ENCODE measurements at regions not wholly inside any gene's neighbourhood (a gene's known extent, or its start where the extent isn't known, plus 50 kb on each side); places are given as distances from the start of the nearest gene placed in this dataset.

DNA sequence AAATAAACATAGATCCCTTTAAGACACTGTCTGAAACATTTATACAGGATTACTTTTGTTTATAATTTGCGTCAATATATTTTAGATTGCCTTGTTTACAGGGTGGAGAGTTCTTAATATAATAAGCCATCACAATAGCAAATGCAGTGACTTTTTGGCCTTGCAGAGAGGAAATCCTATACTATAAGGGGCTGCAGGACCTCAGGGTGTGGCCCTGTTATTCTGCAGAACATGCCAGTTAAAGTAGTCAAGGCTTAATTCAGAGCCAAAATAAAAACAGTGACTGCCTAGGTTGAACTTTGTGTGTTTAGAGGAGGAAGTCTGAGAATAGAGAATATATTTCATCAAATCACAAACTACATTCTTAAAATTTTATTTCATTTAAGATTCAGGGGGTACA, 381.6 kb downstream of the DUSP6 start:
- H3K79me2 ChIP-seq (ENCODE audit: low read length), result no peaks in the 10 kb centered on the region
- no peaks in the 10 kb centered on the region for H3F3A ChIP-seq (ENCODE audit: insufficient read depth, low read length)
- no peak overlapping the region for H3K9ac ChIP-seq (ENCODE audit: low read length)
- H4K20me1 ChIP-seq (ENCODE audit: insufficient read depth, low read length), result no peaks in the 10 kb centered on the region
- H3K4me2 ChIP-seq (ENCODE audit: low read depth, low read length), result no peak overlapping the region
- H3K9me3 ChIP-seq (replicated peaks; ENCODE audit: insufficient read depth, low read length), result no peaks in the 10 kb centered on the region
- TF ChIP-seq EZH2phosphoT487 (IDR thresholded peaks at IDR 0.05; ENCODE audit: low read length) (no peak), EZH2 (optimal IDR thresholded peaks at IDR 0.05; ENCODE audit: low read depth, low read length) (no peak)
- TF ChIP-seq, protein P1, sequence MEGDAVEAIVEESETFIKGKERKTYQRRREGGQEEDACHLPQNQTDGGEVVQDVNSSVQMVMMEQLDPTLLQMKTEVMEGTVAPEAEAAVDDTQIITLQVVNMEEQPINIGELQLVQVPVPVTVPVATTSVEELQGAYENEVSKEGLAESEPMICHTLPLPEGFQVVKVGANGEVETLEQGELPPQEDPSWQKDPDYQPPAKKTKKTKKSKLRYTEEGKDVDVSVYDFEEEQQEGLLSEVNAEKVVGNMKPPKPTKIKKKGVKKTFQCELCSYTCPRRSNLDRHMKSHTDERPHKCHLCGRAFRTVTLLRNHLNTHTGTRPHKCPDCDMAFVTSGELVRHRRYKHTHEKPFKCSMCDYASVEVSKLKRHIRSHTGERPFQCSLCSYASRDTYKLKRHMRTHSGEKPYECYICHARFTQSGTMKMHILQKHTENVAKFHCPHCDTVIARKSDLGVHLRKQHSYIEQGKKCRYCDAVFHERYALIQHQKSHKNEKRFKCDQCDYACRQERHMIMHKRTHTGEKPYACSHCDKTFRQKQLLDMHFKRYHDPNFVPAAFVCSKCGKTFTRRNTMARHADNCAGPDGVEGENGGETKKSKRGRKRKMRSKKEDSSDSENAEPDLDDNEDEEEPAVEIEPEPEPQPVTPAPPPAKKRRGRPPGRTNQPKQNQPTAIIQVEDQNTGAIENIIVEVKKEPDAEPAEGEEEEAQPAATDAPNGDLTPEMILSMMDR (IDR thresholded peaks at IDR 0.05; ENCODE audit: low read length), result no peak
- H2AFZ ChIP-seq (ENCODE audit: low read length), result no peak overlapping the region
- no peak overlapping the region for H3K27ac ChIP-seq (ENCODE audit: low read length)
- no peak for DNase-seq
- no peaks in the 10 kb centered on the region for H3K9me2 ChIP-seq (replicated peaks; ENCODE audit: insufficient read depth, low read length)
- H3K4me1 ChIP-seq (ENCODE audit: low read length), result no peaks in the 10 kb centered on the region
- H3K4me3 ChIP-seq (ENCODE audit: low read length), result no peak overlapping the region
- H3K27me3 ChIP-seq (replicated peaks; ENCODE audit: insufficient read depth, low read length), result no peaks in the 10 kb centered on the region
- H3K36me3 ChIP-seq (replicated peaks; ENCODE audit: insufficient read depth, low read length), result no peaks in the 10 kb centered on the region

DNA sequence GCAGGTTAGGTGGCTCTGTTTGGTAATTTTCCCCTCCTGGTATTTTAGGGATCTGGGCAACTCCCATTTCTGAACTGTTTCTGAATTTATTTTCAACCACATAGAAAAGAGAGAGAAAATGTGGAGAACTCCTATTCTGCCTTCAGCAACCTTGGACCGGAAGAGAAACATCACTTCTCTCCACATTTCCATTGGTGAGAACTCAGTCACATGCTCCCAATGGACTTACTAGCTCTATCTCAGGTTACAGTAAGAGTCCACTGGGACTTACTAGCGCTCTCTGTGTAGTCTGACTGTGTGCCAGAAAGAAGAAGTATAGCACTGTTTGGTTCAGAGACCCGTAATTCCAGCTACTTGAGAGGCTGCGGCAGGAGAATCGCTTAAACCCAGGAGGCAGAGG, 383.2 kb downstream of the DUSP6 start:
- Histone ChIP-seq H3K9me2 (replicated peaks; ENCODE audit: insufficient read depth, low read length) (no peaks in the 10 kb centered on the region), H3K4me3 (ENCODE audit: low read length) (no peak overlapping the region), H3K4me1 (ENCODE audit: low read length) (no peaks in the 10 kb centered on the region), H3K36me3 (replicated peaks; ENCODE audit: insufficient read depth, low read length) (no peaks in the 10 kb centered on the region), H4K20me1 (ENCODE audit: insufficient read depth, low read length) (no peaks in the 10 kb centered on the region), H3F3A (ENCODE audit: insufficient read depth, low read length) (no peaks in the 10 kb centered on the region), H3K9me3 (replicated peaks; ENCODE audit: insufficient read depth, low read length) (no peaks in the 10 kb centered on the region), H3K9ac (ENCODE audit: low read length) (no peak overlapping the region), H2AFZ (ENCODE audit: low read length) (no peak overlapping the region), H3K79me2 (ENCODE audit: low read length) (no peaks in the 10 kb centered on the region), H3K27me3 (replicated peaks; ENCODE audit: insufficient read depth, low read length) (no peaks in the 10 kb centered on the region), H3K27ac (ENCODE audit: low read length) (no peak overlapping the region), H3K4me2 (ENCODE audit: low read depth, low read length) (no peak overlapping the region)
- DNase-seq, result no peak
- TF ChIP-seq, protein P1 (IDR thresholded peaks at IDR 0.05; ENCODE audit: low read length), result no peak
- TF ChIP-seq EZH2 (optimal IDR thresholded peaks at IDR 0.05; ENCODE audit: low read depth, low read length) (no peak), EZH2phosphoT487 (IDR thresholded peaks at IDR 0.05; ENCODE audit: low read length) (no peak)

DNA sequence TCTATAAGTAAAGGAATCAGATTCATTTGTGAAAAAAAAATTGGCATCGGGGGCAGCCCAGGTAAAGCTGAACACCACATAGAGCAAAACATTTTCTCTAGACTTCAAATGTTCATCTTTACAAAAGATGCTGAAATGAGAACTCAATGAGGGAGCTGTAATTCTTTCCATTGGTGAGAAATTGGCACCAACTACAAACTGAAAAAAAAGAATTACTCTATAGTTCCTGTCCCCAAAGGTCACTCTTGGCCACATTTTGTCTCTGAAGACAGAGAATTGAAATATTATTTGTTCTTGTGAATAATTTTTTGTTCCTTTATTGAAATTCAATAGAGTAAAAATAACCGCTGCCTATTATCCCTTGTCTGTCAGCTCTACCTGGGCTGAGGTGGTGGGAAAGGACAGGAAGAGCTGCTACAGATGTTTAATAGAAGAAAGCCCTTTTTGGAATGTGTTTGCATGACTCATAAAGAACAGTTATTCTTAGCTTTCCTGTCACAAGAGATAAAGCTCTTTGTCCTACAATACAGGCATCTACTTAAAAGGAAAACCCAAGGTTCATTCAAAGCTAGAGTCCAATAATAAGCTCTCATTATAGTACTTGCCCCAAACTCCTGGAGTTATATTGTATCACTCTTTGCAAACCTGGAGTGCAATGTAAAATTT, 380.1 kb upstream of the KITLG start:
- Histone ChIP-seq H3K27me3 (replicated peaks; ENCODE audit: insufficient read depth, low read length) (no peaks in the 10 kb centered on the region), H3K79me2 (ENCODE audit: low read length) (no peaks in the 10 kb centered on the region), H3K9me2 (replicated peaks; ENCODE audit: insufficient read depth, low read length) (no peaks in the 10 kb centered on the region), H3K4me1 (ENCODE audit: low read length) (peaks cover 22% of the 10 kb centered on the region), H3K4me3 (ENCODE audit: low read length) (no peak overlapping the region), H3K9me3 (replicated peaks; ENCODE audit: insufficient read depth, low read length) (no peaks in the 10 kb centered on the region), H3K27ac (ENCODE audit: low read length) (peak overlapping the region; percentile 23; the same call in 1 of the 2 replicates), H2AFZ (ENCODE audit: low read length) (0 out of 2 replicates have a peak overlapping the region, but pooled peaks have one; percentile 36), H3F3A (ENCODE audit: insufficient read depth, low read length) (no peaks in the 10 kb centered on the region), H3K9ac (ENCODE audit: low read length) (no peak overlapping the region), H3K4me2 (ENCODE audit: low read depth, low read length) (peak overlapping the region; percentile 44; the same call in 1 of the 2 replicates), H3K36me3 (replicated peaks; ENCODE audit: insufficient read depth, low read length) (no peaks in the 10 kb centered on the region), H4K20me1 (ENCODE audit: insufficient read depth, low read length) (no peaks in the 10 kb centered on the region)
- no peak for TF ChIP-seq EZH2phosphoT487 (IDR thresholded peaks at IDR 0.05; ENCODE audit: low read length)
- TF ChIP-seq EZH2 (optimal IDR thresholded peaks at IDR 0.05; ENCODE audit: low read depth, low read length), result no peak
- TF ChIP-seq, protein P1 (IDR thresholded peaks at IDR 0.05; ENCODE audit: low read length), result no peak
- DNase-seq, result peak; percentile 43

All from MM.1S (cell line).